ENCODE measurements at regions not wholly inside any gene's neighbourhood (a gene's known extent, or its start where the extent isn't known, plus 50 kb on each side); places are given as distances from the start of the nearest gene placed in this dataset.

DNA sequence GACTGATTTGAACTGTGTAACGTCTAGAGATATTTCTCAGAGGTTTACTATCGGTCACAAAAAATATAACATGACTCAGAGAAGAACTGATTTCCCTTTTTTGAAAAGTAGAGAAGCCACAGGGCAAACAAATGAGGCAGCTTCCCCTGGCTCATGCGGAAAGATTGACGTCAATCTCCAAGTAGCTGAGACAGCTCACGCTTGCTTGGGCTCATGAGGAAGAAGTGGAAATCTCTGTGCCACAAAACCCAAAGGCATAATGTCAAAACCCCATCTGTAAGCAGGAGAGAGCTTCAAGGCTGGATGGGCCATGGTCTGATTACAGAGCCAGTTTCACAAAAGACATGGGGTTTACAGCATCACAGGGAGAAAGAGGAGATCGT is 188.1 kb downstream of the ARL4C start:
- 85 to 92% methylated on average over 5 to 6 of the region's 6 CpGs for WGBS, 2 experiments (ENCODE audit: insufficient coverage in 2 of 2)
- Histone ChIP-seq H3K27ac (ENCODE audit: low read depth, low read length, severe bottlenecking) (no peak overlapping the region), H3K4me1 (ENCODE audit: control insufficient read depth, insufficient read depth, low read length, poor library complexity, severe bottlenecking) (peaks cover 17% of the 10 kb centered on the region), H3K4me3 (ENCODE audit: extremely low read depth, insufficient read depth, low read length, poor library complexity, severe bottlenecking) (no peak overlapping the region), H3K36me3 (ENCODE audit: control insufficient read depth, insufficient read depth, low read length) (no peaks in the 10 kb centered on the region), H3K9me3 (ENCODE audit: control insufficient read depth, low read length) (peaks cover 6% of the 10 kb centered on the region)

DNA sequence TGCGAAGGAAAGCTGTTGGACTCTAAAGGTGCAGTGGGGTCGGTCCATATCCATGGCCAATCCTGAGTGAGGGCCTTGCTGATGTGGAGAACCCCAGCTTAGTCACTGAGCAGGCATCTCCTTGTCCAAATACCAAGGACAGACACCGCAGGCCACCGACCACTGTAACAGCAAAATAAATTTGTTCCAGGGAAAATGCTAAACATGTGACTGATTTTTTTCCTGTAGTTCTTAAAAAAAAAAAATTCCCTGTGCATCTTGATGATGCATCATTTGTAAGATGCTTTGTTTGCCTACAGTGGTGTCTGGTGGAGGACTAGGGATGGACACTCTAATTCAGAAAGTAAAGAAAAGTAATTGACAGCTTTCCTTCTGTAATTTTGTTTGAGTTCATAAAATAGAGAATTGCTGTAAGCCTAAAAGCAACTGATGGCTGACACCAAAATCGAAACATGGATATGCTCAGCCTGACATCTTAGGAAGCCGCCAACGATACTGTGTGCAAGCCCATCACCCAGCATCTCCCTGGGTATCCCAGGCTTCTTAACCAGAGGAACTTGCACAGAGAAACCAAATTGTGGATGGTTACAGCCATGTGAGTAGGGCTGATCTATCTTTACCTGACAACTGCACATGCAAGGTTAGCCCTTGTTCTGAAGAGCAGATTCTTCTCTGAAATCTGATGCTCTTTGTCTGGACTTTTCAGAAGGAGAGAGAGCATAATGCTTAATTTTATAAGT is 188.6 kb downstream of the ARL4C start:
- Histone ChIP-seq H3K9me3 (ENCODE audit: control insufficient read depth, low read length) (peaks cover 6% of the 10 kb centered on the region), H3K4me1 (ENCODE audit: control insufficient read depth, insufficient read depth, low read length, poor library complexity, severe bottlenecking) (peaks cover 17% of the 10 kb centered on the region), H3K4me3 (ENCODE audit: extremely low read depth, insufficient read depth, low read length, poor library complexity, severe bottlenecking) (no peak overlapping the region), H3K27ac (ENCODE audit: low read depth, low read length, severe bottlenecking) (no peak overlapping the region), H3K36me3 (ENCODE audit: control insufficient read depth, insufficient read depth, low read length) (no peaks in the 10 kb centered on the region)
- 91 to 97% methylated on average over 5 to 7 of the region's 7 CpGs for WGBS, 2 experiments (ENCODE audit: insufficient coverage in 2 of 2)

DNA sequence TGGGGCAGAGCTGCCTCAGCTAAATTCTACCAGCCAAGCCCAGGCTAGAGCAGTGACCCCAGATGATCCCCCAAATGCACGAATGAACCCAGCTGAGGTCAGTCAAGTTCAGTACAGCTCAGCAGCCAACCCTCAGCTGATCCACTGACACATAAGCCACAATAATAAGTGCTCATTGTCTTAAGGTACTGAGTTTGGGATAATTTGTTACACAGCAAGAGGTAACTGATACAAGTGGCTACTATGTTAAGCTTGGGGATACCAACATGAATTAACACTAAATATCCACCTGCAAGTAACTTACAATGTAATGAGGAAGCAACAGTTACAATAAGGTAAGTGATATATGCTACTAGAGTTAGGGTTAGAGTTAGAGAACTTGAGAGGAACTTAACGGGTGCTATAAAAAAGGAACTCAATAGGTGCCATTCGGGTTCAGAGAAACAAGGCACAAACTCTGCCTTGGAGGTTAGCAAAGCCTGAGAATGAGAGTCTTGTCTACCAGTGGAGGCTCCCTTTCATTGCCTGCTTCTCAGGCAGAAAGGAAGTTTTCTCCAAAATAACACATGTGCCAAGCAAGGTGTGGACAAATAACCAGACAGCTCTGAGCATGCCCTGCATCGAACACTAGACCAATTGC is 189.4 kb downstream of the ARL4C start:
- 80 to 96% methylated on average over 3 of the region's 4 CpGs for WGBS, 2 experiments (ENCODE audit: insufficient coverage in 2 of 2)
- H3K9me3 ChIP-seq (ENCODE audit: control insufficient read depth, low read length), result peaks cover 6% of the 10 kb centered on the region
- no peak overlapping the region for H3K4me3 ChIP-seq (ENCODE audit: extremely low read depth, insufficient read depth, low read length, poor library complexity, severe bottlenecking)
- H3K27ac ChIP-seq (ENCODE audit: low read depth, low read length, severe bottlenecking), result no peak overlapping the region
- H3K4me1 ChIP-seq (ENCODE audit: control insufficient read depth, insufficient read depth, low read length, poor library complexity, severe bottlenecking), result peaks cover 17% of the 10 kb centered on the region
- no peaks in the 10 kb centered on the region for H3K36me3 ChIP-seq (ENCODE audit: control insufficient read depth, insufficient read depth, low read length)

DNA sequence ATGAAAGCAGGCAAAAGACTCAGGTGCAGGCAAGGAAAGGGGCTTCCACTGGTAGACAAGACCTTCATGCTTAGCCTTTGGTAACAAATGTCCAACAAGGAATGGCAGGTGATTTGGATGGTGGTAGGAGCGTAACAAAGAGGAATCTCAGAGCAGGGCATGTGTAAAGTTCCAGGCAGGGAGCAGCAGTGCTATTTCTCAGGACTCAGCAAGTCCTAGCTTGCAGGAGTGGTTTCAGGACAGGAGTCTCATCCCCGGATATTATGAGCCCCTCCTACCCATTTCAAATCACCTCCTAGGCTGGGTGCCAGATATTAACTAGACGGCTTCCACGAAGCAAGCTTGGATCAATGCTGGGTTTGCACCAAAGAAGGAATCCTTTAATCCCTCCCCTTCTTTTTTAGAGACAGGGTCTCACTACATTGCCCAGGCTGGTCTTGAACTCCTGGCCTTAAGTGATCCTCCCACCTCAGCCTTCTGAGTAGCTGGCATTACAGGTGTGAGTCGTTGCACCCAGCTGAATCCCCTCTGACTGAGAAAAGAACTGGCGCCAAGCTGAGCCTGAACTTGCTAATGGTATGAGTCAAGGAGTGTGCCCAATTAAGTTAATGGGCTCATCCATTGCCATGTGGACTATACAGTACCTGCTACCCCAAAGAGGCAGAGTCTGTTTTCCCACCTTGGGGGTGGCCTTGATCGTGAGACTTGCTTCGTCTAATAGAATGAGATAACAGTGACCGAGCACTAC is 190.3 kb downstream of the ARL4C start:
- H3K9me3 ChIP-seq (ENCODE audit: control insufficient read depth, low read length), result peaks cover 6% of the 10 kb centered on the region
- H3K36me3 ChIP-seq (ENCODE audit: control insufficient read depth, insufficient read depth, low read length), result no peaks in the 10 kb centered on the region
- H3K27ac ChIP-seq (ENCODE audit: low read depth, low read length, severe bottlenecking), result no peak overlapping the region
- peaks cover 17% of the 10 kb centered on the region for H3K4me1 ChIP-seq (ENCODE audit: control insufficient read depth, insufficient read depth, low read length, poor library complexity, severe bottlenecking)
- 95 to 97% methylated on average over 6 to 8 of the region's 9 CpGs for WGBS, 2 experiments (ENCODE audit: insufficient coverage in 2 of 2)
- H3K4me3 ChIP-seq (ENCODE audit: extremely low read depth, insufficient read depth, low read length, poor library complexity, severe bottlenecking), result no peak overlapping the region

DNA sequence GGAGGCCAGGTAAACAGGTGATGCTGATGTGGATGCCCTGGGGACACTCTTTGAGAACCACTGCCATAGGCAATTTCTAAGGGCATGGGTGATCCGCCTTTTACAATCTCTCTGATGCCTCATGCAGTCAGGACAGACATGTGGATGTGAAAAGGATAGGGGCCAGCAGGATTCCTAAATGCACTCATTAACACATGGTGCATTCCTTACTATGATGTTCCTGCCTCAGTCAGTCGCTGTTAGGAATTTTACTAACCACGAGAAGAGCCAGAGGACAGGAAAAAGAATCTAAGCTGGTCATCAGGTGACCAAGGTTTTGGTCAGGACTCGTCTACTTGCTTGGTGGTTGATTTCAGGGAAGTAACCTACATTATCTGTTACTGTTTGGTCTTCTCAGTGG is 191.0 kb downstream of the ARL4C start:
- no peaks in the 10 kb centered on the region for H3K36me3 ChIP-seq (ENCODE audit: control insufficient read depth, insufficient read depth, low read length)
- no peak overlapping the region for H3K4me3 ChIP-seq (ENCODE audit: extremely low read depth, insufficient read depth, low read length, poor library complexity, severe bottlenecking)
- H3K4me1 ChIP-seq (ENCODE audit: control insufficient read depth, insufficient read depth, low read length, poor library complexity, severe bottlenecking), result peaks cover 17% of the 10 kb centered on the region
- H3K9me3 ChIP-seq (ENCODE audit: control insufficient read depth, low read length), result peaks cover 6% of the 10 kb centered on the region
- 47% methylated on average over 4 of the region's 4 CpGs; no CpG with 5 or more reads in 1 of the 2 experiments for WGBS, 2 experiments (ENCODE audit: insufficient coverage in 2 of 2)
- H3K27ac ChIP-seq (ENCODE audit: low read depth, low read length, severe bottlenecking), result no peak overlapping the region

DNA sequence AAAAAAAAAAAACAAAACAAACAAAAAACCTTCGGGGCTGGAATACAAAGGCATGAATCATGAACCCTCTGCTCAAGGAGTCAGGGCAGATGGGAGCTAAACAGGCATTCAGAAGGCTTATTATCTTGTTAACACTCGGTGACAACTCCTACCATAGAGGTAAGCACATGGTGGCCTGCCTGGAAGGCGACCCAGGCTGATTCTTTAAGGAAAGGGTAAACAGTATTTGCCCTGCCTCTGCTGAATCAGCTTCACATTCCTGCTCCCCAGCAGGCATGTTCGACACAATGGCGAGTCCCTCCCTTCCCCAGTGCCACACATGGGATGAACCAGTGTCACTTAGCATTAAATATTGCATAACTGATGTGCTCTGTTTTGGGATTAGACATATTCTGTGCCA is 191.9 kb downstream of the ARL4C start:
- 0 to 11% methylated on average over 1 to 3 of the region's 5 CpGs for WGBS, 2 experiments (ENCODE audit: insufficient coverage in 2 of 2)
- Histone ChIP-seq H3K27ac (ENCODE audit: low read depth, low read length, severe bottlenecking) (no peak overlapping the region), H3K36me3 (ENCODE audit: control insufficient read depth, insufficient read depth, low read length) (no peaks in the 10 kb centered on the region), H3K4me3 (ENCODE audit: extremely low read depth, insufficient read depth, low read length, poor library complexity, severe bottlenecking) (no peak overlapping the region), H3K9me3 (ENCODE audit: control insufficient read depth, low read length) (peaks cover 6% of the 10 kb centered on the region), H3K4me1 (ENCODE audit: control insufficient read depth, insufficient read depth, low read length, poor library complexity, severe bottlenecking) (peaks cover 17% of the 10 kb centered on the region)

DNA sequence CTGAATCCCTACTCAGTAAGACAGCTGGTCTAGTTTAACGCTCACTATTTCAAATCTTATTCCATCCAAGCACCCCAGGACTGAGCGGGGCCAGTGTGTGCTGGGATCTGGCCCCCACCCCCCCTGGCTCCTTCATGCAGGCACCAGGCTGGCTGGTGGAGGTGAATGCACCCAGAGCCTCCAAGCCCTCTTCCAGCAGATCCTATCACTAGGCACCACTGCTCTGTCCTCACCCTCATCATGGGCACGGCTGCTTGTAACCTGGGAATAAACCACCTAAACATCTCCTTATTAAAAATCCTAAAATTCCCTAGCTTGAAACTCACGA is 194.3 kb downstream of the ARL4C start:
- peaks cover 6% of the 10 kb centered on the region for H3K9me3 ChIP-seq (ENCODE audit: control insufficient read depth, low read length)
- no peak overlapping the region for H3K27ac ChIP-seq (ENCODE audit: low read depth, low read length, severe bottlenecking)
- 93% methylated on average over 2 of the region's 4 CpGs; no CpG with 5 or more reads in 1 of the 2 experiments for WGBS, 2 experiments (ENCODE audit: insufficient coverage in 2 of 2)
- H3K4me1 ChIP-seq (ENCODE audit: control insufficient read depth, insufficient read depth, low read length, poor library complexity, severe bottlenecking), result peaks cover 17% of the 10 kb centered on the region
- no peak overlapping the region for H3K4me3 ChIP-seq (ENCODE audit: extremely low read depth, insufficient read depth, low read length, poor library complexity, severe bottlenecking)
- no peaks in the 10 kb centered on the region for H3K36me3 ChIP-seq (ENCODE audit: control insufficient read depth, insufficient read depth, low read length)

DNA sequence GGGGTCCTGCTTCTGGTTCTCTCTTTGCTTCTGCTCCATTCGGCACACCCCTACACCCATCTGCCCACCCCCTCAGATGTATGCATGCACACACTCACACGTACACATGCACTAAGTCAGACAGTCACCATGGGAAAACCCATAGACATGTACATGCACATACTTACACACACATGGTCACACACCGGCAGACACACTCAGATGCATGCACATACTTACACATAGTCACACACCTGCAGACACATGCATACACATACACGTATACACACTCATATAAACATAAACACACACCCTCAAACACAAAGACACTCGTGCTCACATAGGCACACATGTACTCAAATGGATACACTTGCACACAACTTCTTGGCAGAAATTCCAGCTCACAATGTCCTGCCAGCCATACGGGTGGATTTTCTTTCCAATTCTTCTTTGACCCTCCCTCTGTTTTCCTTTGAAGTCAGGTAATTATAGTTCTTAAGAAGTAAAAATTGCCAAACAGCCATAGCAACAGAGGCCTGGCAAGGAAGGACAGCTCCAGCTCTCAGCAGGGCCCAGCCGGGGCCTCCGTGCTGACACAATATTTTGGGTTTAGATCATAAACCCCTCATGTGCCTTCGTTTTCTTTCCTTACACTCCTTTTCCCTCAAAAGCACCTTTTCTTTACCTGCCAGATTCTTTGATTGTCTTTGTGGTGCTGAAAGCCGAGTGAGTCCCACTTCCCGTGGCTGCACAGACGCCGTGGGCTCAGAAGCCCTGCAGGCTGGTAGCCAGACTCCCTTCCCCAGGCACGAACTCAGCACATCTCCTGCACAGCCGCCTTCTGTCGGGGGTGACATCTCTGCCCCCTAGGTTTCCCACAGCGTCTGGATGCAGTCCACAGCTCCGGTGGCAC is 195.7 kb downstream of the ARL4C start:
- 81 to 85% methylated on average over 12 to 16 of the region's 18 CpGs for WGBS, 2 experiments (ENCODE audit: insufficient coverage in 2 of 2)

DNA sequence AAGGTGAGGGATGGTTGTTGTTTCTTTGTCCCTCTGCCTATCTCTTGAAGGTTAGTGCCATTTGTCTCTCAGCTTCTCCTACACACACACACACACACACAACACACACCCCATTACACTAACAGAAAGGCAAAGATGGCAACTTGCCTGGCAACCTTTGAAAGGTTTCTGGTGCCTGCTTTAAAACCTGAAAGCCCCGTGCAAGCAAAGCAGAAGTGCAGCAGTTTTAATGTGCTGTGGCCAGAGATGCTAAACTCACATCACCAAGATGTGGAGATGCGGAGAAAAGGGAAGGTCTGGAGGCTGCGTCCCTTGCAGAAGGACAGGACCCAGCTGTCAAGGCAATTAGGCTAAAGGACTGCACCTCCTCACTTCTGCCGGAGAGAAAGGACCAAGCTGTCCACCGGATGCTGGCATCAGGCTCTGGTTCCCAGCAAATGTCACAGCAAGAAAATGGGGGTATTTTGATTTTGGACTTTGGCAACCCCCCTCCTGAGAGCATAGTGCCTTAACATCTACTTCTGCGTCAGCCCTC is 196.4 kb downstream of the ARL4C start:
- H3K9me3 ChIP-seq (ENCODE audit: control insufficient read depth, low read length), result no peaks in the 10 kb centered on the region
- 92% methylated on average over 6 of the region's 6 CpGs for WGBS, 2 experiments (ENCODE audit: insufficient coverage in 2 of 2)
- no peak overlapping the region for H3K4me3 ChIP-seq (ENCODE audit: extremely low read depth, insufficient read depth, low read length, poor library complexity, severe bottlenecking)
- H3K36me3 ChIP-seq (ENCODE audit: control insufficient read depth, insufficient read depth, low read length), result no peaks in the 10 kb centered on the region
- peaks cover 11% of the 10 kb centered on the region for H3K4me1 ChIP-seq (ENCODE audit: control insufficient read depth, insufficient read depth, low read length, poor library complexity, severe bottlenecking)
- no peak overlapping the region for H3K27ac ChIP-seq (ENCODE audit: low read depth, low read length, severe bottlenecking)

More for the DNA sequence above, 195.7 kb downstream of the ARL4C start:
- no peak overlapping the region for H3K27ac ChIP-seq (ENCODE audit: low read depth, low read length, severe bottlenecking)
- no peak overlapping the region for H3K4me3 ChIP-seq (ENCODE audit: extremely low read depth, insufficient read depth, low read length, poor library complexity, severe bottlenecking)
- peaks cover 17% of the 10 kb centered on the region for H3K4me1 ChIP-seq (ENCODE audit: control insufficient read depth, insufficient read depth, low read length, poor library complexity, severe bottlenecking)
- no peaks in the 10 kb centered on the region for H3K36me3 ChIP-seq (ENCODE audit: control insufficient read depth, insufficient read depth, low read length)
- no peaks in the 10 kb centered on the region for H3K9me3 ChIP-seq (ENCODE audit: control insufficient read depth, low read length)

DNA sequence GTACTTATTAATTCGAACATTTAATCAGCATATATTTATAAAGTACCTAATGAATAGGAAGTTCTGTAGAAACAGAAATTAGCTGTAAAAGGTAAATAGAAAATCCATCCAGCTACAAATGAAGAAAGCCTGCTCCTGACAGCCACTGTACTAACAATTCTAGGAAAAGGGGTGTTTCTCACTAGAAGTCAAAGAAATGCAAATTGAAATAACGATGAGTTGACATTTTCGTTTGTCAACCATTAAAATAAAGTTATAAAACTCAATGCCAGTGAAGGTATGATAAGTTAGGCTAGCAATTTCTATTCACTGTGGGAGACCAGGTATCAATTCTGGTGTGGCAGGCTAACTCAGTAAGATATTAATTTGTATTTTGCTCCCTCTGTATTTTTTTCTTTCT is 198.0 kb downstream of the ARL4C start:
- Histone ChIP-seq H3K4me1 (ENCODE audit: control insufficient read depth, insufficient read depth, low read length, poor library complexity, severe bottlenecking) (no peaks in the 10 kb centered on the region), H3K4me3 (ENCODE audit: extremely low read depth, insufficient read depth, low read length, poor library complexity, severe bottlenecking) (no peak overlapping the region), H3K9me3 (ENCODE audit: control insufficient read depth, low read length) (no peaks in the 10 kb centered on the region), H3K36me3 (ENCODE audit: control insufficient read depth, insufficient read depth, low read length) (no peaks in the 10 kb centered on the region), H3K27ac (ENCODE audit: low read depth, low read length, severe bottlenecking) (no peak overlapping the region)
- 100% methylated on average over 1 of the region's 3 CpGs; no CpG with 5 or more reads in 1 of the 2 experiments for WGBS, 2 experiments (ENCODE audit: insufficient coverage in 2 of 2)
